Fibroblast of pulmonary artery (primary cell): ENCODE measurements at regions not wholly inside any gene's neighbourhood (a gene's known extent, or its start where the extent isn't known, plus 50 kb on each side); places are given as distances from the start of the nearest gene placed in this dataset.
"Not testable (repeated sequence)": the region's sequence is repeated elsewhere in the genome, so short reads cannot be mapped to it uniquely, and the experiment has no call there.

ENCODE experiments used
- DNase-seq: peaks from one replicate; pipeline ENCODE4 v3.0.0-alpha.2; 2010; ENCODE audit warnings: low read depth
- H3K4me3 ChIP-seq: replicated peaks from 2 replicates; pipeline ENCODE4 v1.5.1; 2011; ENCODE audit warnings: low read depth, mild to moderate bottlenecking, control low read depth, low read length, moderate library complexity
- CTCF ChIP-seq: IDR thresholded peaks from 2 replicates; pipeline ENCODE4 v1.5.1; 2011; ENCODE audit warnings: mild to moderate bottlenecking, control low read depth, low read length, inconsistent platforms; ENCODE audit errors: missing control alignments

DNA sequence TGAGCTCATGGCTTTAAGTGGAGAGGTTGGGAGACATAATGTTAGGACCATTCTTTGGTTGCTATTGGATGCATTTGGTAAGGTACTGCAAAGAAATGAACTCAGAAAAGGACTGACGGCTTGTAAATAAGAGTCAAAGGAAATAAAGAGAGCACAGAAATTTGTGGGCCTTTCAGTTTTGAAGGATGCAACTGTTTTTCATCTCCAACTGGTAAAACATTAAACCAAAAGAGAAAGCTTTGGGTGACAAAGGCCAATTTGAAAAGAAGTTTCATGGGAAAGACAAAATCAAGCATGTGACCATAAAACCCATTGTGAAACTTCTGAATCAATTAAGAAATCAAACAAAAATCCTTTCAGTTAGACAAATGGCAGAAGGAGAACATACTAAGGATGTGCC lies 77.8 kb upstream of the SPOPL start:
- TF ChIP-seq CTCF = no peak
- H3K4me3 ChIP-seq = no peak overlapping the region
- DNase-seq = no peak

DNA sequence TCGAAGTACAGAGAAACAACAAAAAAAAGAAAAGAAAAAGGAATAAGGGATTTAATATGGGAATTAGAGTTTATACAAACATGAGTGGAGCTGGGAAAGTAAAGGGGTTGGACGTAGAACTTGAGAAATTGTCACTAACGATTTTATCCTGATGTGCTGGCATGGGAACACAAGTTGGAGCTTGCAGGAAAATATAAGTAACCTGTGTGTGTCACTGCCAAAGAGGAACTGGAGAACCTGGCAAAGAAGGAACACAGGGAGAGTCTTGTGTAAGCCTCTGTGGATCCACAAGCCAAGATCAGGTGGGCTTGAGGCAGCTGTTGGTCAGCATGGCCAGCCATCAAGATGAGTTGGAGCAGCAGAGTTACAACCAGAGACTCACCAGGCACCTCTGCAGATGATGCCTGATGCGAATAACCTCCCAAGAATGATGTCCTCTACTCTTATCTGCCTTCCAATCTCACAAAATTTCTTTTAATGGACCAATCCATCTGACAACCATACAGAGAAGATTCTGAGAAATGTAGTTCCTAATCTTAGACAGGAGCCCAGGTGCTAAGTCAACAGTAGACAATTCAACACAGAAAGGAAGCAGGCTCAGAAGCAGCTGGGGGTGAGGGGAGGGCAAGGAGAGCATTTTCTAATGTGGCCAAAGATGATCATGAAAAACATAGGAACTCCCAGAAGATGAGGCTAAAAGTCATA lies 77.0 kb upstream of the SPOPL start:
- DNase-seq = no peak
- H3K4me3 ChIP-seq = no peak overlapping the region
- TF ChIP-seq CTCF = no peak

GRCh38 chr2:138426116-138426515 lies 75.5 kb upstream of the SPOPL start:
- not testable (repeated sequence) for DNase-seq, H3K4me3 ChIP-seq

- no peak overlapping the region for H3K4me3 ChIP-seq
- DNase-seq = no peak
- no peak for TF ChIP-seq CTCF
Measured at GRCh38 chr2:138428710-138429440, 72.7 kb upstream of the SPOPL start.

DNA sequence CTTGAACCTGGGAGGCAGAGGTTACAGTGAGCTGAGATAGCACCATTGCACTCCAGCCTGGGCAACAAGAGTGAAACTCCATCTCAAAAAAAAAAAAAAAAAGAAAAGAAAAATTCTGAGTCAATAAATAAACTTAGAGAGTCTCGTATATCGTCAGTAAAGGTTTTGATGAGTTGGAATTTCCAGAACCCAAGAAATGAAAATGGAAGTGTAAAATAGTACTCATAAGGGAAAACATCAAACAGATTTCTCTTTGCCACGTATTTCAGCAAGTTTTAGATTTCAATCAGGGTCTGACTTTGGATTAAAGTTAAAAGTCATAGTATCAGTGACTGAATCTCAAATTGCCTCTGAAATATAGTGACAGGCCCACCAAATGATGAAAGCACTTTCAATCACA lies 71.4 kb upstream of the SPOPL start:
- H3K4me3 ChIP-seq = no peak overlapping the region
- no peak for TF ChIP-seq CTCF
- DNase-seq = no peak

- no peak for TF ChIP-seq CTCF
- H3K4me3 ChIP-seq = no peak overlapping the region
- peak; percentile 11 for DNase-seq
Measured at GRCh38 chr2:138432971-138433370, 68.6 kb upstream of the SPOPL start.

DNA sequence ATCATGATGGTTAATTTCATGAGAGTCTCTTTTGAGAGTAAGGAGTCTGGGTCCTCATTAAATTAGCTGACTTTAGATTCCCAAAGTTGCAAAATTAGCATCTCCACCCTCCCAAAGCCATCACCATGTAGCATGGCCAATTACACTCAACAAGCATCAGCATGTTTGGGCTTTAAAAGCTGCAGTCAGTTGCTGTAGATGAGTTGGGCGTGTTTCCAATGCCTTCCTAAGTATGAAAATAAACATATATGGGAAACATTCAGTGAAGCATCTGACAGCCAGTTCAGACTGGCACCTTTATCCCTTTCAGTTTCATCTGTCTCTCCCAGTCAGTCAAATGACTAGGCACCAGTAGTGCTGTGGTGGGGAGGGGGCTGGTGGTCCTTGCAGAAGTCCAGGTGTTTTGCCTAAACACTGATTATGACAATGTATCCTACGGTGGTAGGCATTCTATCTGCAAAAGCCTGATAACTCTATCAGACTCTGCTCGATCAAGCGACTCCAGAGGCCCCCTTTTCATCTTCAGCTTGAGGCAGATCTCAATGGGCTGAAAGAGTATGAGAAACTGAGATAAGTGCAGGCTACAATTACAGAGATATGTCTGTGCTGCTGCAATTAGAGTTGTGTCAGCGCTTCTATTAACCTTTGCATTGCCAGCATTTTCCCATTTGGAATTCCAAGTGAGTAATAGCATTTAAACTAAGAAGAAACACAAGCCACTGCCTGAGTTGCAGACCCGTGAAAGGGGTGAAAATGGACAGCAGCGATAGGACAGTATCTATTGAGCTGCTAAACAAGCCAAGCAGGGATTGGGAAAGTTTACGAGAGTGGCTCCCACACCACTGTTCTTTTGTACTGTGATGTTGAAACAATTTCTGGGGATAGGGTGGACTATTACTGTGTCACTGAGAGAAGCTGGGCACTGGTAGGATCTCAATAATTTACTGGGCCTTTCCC lies 67.3 kb upstream of the SPOPL start:
- peak; percentile 13 for DNase-seq
- no peak overlapping the region for H3K4me3 ChIP-seq
- no peak for TF ChIP-seq CTCF
